RPMI8226 (cell line): ENCODE measurements at regions not wholly inside any gene's neighbourhood (a gene's known extent, or its start where the extent isn't known, plus 50 kb on each side); places are given as distances from the start of the nearest gene placed in this dataset.
A peak's percentile ranks its signal among the peaks of the same experiment; 100 is the strongest.
"Not testable (repeated sequence)": the region's sequence is repeated elsewhere in the genome, so short reads cannot be mapped to it uniquely, and the experiment has no call there.

Experiments used
- DNase-seq: peaks from one replicate; pipeline ENCODE4 v3.0.0-alpha.2; 2015

GRCh38 chr15:93340406-93340805 is 251.4 kb upstream of the RGMA start:
- no peak for DNase-seq

GRCh38 chr15:93333796-93334195 is 244.8 kb upstream of the RGMA start:
- peak; percentile 10 for DNase-seq

GRCh38 chr15:93333126-93333525 is 244.1 kb upstream of the RGMA start:
- not testable (repeated sequence) for DNase-seq

GRCh38 chr15:93332168-93332553 is 243.2 kb upstream of the RGMA start:
- no peak for DNase-seq

- DNase-seq: peak; percentile 16
Measured at GRCh38 chr15:93331545-93332167, 242.6 kb upstream of the RGMA start.

GRCh38 chr15:93330912-93331544 is 242.0 kb upstream of the RGMA start:
- DNase-seq: no peak

- DNase-seq: no peak
Measured at GRCh38 chr15:93327364-93327763, 238.4 kb upstream of the RGMA start.

GRCh38 chr15:93324186-93324975 is 235.4 kb upstream of the RGMA start:
- no peak for DNase-seq

- DNase-seq: no peak
Measured at GRCh38 chr15:93321881-93322282, 232.9 kb upstream of the RGMA start.

- no peak for DNase-seq
Measured at GRCh38 chr15:93319121-93319814, 230.3 kb upstream of the RGMA start.

- DNase-seq: no peak
Measured at GRCh38 chr15:93317772-93318171, 228.8 kb upstream of the RGMA start.

GRCh38 chr15:93314245-93314644 is 225.2 kb upstream of the RGMA start:
- no peak for DNase-seq

- no peak for DNase-seq
Measured at GRCh38 chr15:93312891-93313486, 224.0 kb upstream of the RGMA start.

GRCh38 chr15:93311620-93312019 is 222.6 kb upstream of the RGMA start:
- DNase-seq: no peak

GRCh38 chr15:93308026-93308690 is 219.1 kb upstream of the RGMA start:
- DNase-seq: no peak

GRCh38 chr15:93307513-93307912 is 218.5 kb upstream of the RGMA start:
- no peak for DNase-seq

- no peak for DNase-seq
Measured at GRCh38 chr15:93305306-93305705, 216.3 kb upstream of the RGMA start.

GRCh38 chr15:93302080-93302765 is 213.2 kb upstream of the RGMA start:
- DNase-seq: no peak

- no peak for DNase-seq
Measured at GRCh38 chr15:93300796-93301195, 211.8 kb upstream of the RGMA start.

- no peak for DNase-seq
Measured at GRCh38 chr15:93299675-93300074, 210.7 kb upstream of the RGMA start.

GRCh38 chr15:93298901-93299300 is 209.9 kb upstream of the RGMA start:
- DNase-seq: no peak
